ENCODE measurements at regions not wholly inside any gene's neighbourhood (a gene's known extent, or its start where the extent isn't known, plus 50 kb on each side); places are given as distances from the start of the nearest gene placed in this dataset.

DNA sequence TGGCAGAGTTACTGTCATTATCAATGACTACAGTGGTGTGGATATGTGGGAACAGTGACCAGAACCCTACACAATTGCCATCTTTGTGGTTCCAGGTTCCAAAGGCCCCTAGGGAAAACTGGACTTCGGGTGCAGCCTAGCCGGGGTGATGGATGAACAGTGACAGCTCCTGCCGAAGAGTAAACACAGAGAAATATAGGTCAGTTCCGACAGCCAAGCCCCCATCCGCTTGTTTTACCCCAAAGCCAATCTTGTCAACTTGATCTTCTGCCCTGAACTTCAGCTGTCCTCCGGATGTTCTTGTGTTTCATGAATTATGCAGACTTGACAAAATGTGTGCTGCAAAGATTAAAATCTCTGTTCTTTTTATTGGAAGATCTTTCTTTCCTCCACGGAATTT, 200.4 kb upstream of the SRRM4 start:
- FAIRE-seq (no peak), DNase-seq (ENCODE audit: insufficient read length, low spot score) (no peak)
- TF ChIP-seq, protein P1, sequence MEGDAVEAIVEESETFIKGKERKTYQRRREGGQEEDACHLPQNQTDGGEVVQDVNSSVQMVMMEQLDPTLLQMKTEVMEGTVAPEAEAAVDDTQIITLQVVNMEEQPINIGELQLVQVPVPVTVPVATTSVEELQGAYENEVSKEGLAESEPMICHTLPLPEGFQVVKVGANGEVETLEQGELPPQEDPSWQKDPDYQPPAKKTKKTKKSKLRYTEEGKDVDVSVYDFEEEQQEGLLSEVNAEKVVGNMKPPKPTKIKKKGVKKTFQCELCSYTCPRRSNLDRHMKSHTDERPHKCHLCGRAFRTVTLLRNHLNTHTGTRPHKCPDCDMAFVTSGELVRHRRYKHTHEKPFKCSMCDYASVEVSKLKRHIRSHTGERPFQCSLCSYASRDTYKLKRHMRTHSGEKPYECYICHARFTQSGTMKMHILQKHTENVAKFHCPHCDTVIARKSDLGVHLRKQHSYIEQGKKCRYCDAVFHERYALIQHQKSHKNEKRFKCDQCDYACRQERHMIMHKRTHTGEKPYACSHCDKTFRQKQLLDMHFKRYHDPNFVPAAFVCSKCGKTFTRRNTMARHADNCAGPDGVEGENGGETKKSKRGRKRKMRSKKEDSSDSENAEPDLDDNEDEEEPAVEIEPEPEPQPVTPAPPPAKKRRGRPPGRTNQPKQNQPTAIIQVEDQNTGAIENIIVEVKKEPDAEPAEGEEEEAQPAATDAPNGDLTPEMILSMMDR (IDR thresholded peaks at IDR 0.05; ENCODE audit: insufficient read depth, missing control alignments) = no peak

GRCh38 chr12:118781692-118782091, 199.6 kb upstream of the SRRM4 start:
- TF ChIP-seq, protein P1 (IDR thresholded peaks at IDR 0.05; ENCODE audit: insufficient read depth, missing control alignments) = no peak
- no peak for FAIRE-seq
- no peak for DNase-seq (ENCODE audit: insufficient read length, low spot score)

DNA sequence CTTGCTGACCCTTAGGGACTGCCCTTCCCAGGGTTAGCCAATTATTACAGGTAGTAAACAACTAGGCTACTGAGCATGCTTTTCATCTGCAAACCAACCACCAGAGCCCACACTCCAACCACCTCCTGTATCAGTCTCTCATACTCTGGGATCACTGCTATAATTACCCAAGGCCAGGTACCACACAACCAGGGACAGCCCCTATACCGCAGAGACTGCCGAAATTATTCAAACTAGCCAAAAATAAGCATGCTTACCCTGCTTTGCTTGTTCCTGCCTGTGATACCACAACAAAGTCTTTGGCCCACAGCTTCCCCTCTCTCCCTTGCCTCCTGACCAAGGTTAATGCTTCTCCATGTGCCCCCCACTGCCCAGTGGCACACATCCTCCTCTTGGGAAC, 197.6 kb upstream of the SRRM4 start:
- FAIRE-seq = no peak
- TF ChIP-seq, protein P1 (IDR thresholded peaks at IDR 0.05; ENCODE audit: insufficient read depth, missing control alignments) = no peak
- no peak for DNase-seq (ENCODE audit: insufficient read length, low spot score)

- FAIRE-seq (no peak), DNase-seq (ENCODE audit: insufficient read length, low spot score) (no peak)
- TF ChIP-seq, protein P1 (IDR thresholded peaks at IDR 0.05; ENCODE audit: insufficient read depth, missing control alignments) = no peak
Observed at GRCh38 chr12:118790578-118790977, 190.8 kb upstream of the SRRM4 start.

- TF ChIP-seq, protein P1 (IDR thresholded peaks at IDR 0.05; ENCODE audit: insufficient read depth, missing control alignments) = no peak
- no peak for FAIRE-seq
- DNase-seq (ENCODE audit: insufficient read length, low spot score) = no peak
Observed at GRCh38 chr12:118813778-118814357, 167.5 kb upstream of the SRRM4 start.

DNA sequence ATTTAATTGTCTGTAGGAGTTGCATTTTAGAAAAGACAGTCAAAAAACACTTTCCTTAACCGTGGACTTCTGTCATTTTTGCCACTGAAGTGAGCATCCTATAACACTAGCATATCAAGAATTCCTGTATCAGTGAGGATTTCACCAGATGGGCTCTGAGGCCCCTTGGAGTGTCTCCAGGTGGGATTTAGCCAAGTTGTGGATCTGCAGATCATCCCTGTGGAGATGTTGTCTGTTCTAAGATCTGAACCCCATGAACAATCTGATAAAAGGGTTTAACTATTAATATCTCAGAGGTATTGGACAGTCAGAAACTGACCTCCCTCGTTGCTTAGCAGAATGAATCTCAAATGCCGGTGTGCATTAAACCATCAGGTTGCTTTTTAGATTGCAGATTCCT, 165.0 kb upstream of the SRRM4 start:
- TF ChIP-seq, protein P1 (IDR thresholded peaks at IDR 0.05; ENCODE audit: insufficient read depth, missing control alignments) = no peak
- FAIRE-seq (no peak), DNase-seq (ENCODE audit: insufficient read length, low spot score) (no peak)

- DNase-seq (ENCODE audit: insufficient read length, low spot score) = no peak
- no peak for FAIRE-seq
- TF ChIP-seq, protein P1 (IDR thresholded peaks at IDR 0.05; ENCODE audit: insufficient read depth, missing control alignments) = no peak
Observed at GRCh38 chr12:118821386-118821925, 159.9 kb upstream of the SRRM4 start.
